Stimulated activated CD8-positive, alpha-beta memory T cell treated with anti-CD3 and anti-CD28 coated beads, Interleukin-12 subunit alpha, Interleukin-12 subunit beta, amount 100 ng/mL, for 24 hours (primary cell): ENCODE measurements at regions not wholly inside any gene's neighbourhood (a gene's known extent, or its start where the extent isn't known, plus 50 kb on each side); places are given as distances from the start of the nearest gene placed in this dataset.

Source experiments
- DNase-seq: peaks from one replicate; pipeline ENCODE4 v3.0.0-alpha.2; 2020; ENCODE audit errors: extremely low read depth

GRCh38 chr3:193754719-193755118, 161.7 kb downstream of the OPA1 start:
- no peak for DNase-seq

- no peak for DNase-seq
Observed at GRCh38 chr3:193756536-193756935, 163.5 kb downstream of the OPA1 start.

DNA sequence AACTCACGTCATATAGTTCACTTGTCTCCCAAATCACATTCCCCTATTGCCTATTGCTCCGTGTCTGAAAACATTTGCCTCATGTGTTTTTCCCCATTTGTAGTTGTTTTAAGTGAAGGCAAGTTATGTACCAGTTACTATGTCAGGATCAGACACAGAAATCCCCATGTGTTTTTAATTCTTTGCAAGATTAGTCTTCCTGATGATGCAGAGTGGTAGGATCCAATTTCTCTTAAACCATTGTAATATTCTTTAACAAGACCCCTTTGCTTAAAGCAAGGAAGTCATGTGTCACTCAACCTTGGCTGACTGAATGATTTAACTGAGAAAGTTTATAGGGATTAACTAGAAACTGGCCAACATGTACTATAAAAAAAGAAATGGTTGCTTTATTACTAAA, 164.4 kb downstream of the OPA1 start:
- no peak for DNase-seq

- DNase-seq: no peak
Observed at GRCh38 chr3:193761969-193762368, 169.0 kb downstream of the OPA1 start.

DNA sequence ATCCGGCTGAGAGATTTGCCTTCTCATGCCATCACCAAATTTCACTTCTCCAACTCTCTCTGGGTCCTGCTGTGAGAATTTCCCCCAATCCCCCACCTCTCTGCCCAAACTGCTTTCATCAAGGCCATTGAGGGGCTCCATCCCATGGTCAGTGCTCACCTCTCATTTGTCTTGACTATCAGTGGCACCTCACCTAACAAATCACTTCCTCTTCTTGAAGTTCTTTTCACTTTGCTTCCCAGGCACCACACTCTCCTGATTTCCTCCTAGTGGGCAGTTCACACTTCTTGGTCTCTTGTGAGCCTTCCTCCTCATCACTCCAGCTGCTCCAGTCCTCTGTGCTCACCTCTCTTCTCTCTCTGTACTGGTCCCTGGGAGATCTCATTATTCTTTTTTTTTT, 169.6 kb downstream of the OPA1 start:
- DNase-seq: no peak

DNA sequence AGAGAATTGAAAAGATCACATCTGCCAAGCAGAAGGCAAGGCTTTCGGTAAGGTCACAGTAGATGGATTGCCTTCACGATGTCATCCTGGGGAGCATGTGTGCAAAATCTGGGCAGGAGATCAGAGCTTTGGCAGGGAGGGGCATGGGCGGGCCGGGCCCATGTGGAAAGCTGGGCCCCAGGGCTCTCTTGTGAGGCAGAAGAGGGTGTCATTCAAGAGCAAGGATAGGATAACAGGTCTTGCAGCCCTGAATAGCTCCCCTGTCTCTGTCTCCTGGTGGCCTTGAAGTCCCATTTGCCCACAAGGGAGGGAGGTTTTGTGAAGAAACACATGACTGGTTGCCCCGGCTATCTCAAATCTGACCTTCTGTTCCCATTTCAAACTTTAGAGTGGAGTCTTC, 172.0 kb downstream of the OPA1 start:
- DNase-seq: no peak

DNA sequence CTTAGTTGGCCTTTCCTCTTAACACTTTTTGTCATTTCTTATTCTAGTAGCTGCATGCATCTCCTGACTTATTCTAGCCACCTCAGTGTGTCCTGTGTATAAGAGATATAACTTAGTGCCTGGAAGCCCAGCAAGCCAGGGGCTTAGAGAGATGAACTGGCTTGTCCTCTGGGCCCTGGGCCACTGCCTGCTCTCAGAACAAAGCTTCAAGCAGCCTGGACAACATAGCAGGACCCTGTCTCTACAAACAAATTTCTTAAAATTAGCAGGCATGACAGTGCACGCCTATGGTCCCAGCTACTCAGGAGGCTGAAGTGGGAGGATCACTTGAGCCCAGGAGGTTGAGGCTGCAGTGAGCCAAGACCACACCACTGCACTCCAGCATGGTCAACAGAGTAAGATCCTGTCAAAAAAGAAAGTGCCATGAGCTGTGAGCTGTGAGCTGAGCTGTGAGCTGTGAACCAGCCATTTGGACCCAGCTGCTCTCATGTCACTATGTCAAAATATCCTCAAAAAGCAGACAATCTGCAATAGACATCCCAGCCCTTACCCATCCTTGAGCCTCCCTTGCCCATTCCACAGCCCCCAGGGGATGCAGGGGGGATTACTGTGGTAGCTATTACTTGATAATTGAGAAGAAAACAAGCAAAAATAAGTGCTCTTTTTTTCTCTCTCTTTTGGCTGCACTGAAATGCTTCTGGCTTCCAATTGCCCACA, 174.5 kb downstream of the OPA1 start:
- DNase-seq: no peak

- no peak for DNase-seq
Observed at GRCh38 chr3:193768070-193768394, 175.0 kb downstream of the OPA1 start.

GRCh38 chr3:193769437-193769836, 176.4 kb downstream of the OPA1 start:
- no peak for DNase-seq

DNA sequence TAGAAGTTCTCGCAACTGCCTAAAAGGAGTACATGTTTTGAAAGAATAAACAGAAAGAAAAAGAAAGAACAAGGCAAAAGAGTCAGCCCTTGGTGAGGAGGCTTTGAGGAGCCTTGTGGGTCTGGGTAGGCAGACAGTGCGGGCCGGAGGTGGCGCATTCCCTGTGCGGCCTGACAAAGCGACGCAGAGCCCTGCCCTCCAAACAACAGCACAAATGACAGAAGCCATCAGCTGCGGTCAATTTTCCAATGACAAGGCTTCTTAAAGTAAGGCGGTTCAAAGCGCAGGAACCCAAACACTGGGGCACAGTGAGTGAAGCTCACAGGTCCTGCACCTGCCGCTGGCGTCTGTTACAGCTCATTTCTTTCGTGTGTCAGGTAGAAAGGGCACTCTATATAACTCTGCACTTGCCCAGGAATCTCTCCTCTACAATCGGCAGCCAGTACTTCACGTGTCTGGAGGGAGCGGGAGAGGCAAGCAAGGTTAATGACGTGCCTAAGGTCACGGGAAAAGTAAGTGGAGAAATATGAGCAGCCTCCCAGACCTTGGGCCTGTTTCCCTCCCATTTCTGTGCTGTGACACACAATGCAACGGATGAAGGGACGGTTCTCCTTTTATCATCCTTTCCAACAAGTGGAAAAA, 178.1 kb downstream of the OPA1 start:
- no peak for DNase-seq

- no peak for DNase-seq
Observed at GRCh38 chr3:193771653-193772421, 178.8 kb downstream of the OPA1 start.

DNA sequence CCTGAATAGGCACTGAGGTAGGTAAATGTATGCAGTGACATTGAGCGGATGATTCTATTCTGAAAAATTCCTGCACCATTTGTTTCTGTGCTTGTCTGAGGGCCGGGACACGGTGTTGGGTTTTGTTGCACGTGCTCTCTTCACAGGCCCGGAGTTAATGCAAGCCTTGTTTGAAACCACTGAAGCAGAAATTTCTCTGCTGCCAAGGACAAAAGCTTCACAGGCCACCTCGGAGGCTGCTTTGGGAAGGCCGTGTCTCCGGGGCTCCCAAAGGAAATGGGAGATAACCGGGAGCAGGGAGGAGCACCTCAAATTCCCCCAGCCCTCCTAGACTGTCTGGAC, 179.4 kb downstream of the OPA1 start:
- DNase-seq: no peak

- DNase-seq: no peak
Observed at GRCh38 chr3:193773266-193774220, 180.5 kb downstream of the OPA1 start.

DNA sequence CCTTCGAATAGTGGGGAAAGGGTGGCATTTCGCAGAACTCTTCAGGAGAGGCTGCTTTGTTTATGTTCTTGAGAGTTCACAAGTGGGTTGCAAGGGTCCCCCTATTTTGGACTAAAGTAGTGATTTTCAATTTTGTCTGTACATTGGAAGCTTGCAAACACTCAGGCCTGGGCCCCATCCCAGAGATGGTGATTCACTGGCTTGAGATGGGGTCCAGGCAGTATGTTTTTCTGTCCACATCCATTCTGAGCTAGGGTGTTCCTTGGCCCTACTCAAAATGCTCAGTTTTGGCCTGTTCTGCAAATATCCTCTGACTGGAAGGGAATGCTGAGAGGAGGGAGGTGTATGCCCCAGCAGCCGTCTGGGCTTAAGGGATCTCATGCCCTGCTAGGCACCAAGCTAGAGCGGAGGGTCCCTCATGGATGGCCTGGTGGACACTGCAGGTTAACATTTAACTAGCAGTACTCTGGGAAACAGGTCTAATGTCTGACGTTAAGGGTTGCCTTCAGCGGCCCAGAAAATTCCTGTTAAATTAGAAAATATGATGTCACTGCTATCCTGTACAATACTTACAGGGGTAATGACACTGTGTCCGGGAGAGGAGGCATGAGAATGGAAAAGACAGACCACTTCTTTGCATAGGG, 181.4 kb downstream of the OPA1 start:
- no peak for DNase-seq

GRCh38 chr3:193774916-193775285, 181.9 kb downstream of the OPA1 start:
- no peak for DNase-seq

- no peak for DNase-seq
Observed at GRCh38 chr3:193775421-193776077, 182.5 kb downstream of the OPA1 start.

GRCh38 chr3:193776626-193777358, 183.8 kb downstream of the OPA1 start:
- DNase-seq: no peak

- DNase-seq: no peak
Observed at GRCh38 chr3:193777524-193777923, 184.5 kb downstream of the OPA1 start.

DNA sequence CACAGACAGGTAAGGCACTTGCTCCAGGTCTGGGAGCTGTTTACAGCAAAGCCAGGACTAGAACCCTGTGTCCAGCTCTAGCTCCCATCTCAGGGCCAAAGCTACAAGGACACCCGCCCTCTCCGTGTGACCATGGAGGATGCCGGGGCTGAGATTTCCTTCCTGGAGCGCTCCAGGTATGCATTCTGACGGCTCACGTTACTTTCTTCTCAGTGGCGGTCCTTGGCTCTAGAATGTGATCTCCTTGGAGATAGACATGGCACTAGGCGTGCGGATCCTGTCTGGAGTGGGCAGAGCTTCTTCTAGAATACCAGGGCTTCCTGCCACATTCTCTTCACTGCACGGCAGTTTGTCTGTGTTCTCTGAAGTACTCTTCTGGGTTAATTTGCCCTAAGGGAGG, 185.7 kb downstream of the OPA1 start:
- DNase-seq: no peak

- DNase-seq: no peak
Observed at GRCh38 chr3:193779933-193780332, 186.9 kb downstream of the OPA1 start.
